GM04504 (cell line): ENCODE measurements at regions not wholly inside any gene's neighbourhood (a gene's known extent, or its start where the extent isn't known, plus 50 kb on each side); places are given as distances from the start of the nearest gene placed in this dataset.
"Not testable (repeated sequence)": the region's sequence is repeated elsewhere in the genome, so short reads cannot be mapped to it uniquely, and the experiment has no call there.

ENCODE experiments used
- DNase-seq: peaks from one replicate; pipeline ENCODE4 v3.0.0-alpha.2; 2012; ENCODE audit warnings: low read depth

- no peak for DNase-seq
These were observed 385.9 kb upstream of the CHD1 start for GRCh38 chr5:99314721-99315120.

- DNase-seq = no peak
These were observed 379.3 kb upstream of the CHD1 start for GRCh38 chr5:99308131-99308530.

GRCh38 chr5:99305045-99305580 is 376.3 kb upstream of the CHD1 start:
- no peak for DNase-seq

GRCh38 chr5:99285606-99286005 is 356.8 kb upstream of the CHD1 start:
- DNase-seq = no peak

GRCh38 chr5:99275128-99275527 is 346.3 kb upstream of the CHD1 start:
- DNase-seq = no peak

GRCh38 chr5:99272576-99272975 is 343.8 kb upstream of the CHD1 start:
- no peak for DNase-seq

- DNase-seq = no peak
These were observed 330.0 kb upstream of the CHD1 start for GRCh38 chr5:99258819-99259218.

- DNase-seq = no peak
These were observed 319.3 kb upstream of the CHD1 start for GRCh38 chr5:99248066-99248465.

- DNase-seq = no peak
These were observed 318.5 kb upstream of the CHD1 start for GRCh38 chr5:99247346-99247745.

GRCh38 chr5:99243111-99243510 is 314.3 kb upstream of the CHD1 start:
- DNase-seq = no peak

GRCh38 chr5:99239826-99240360 is 311.1 kb upstream of the CHD1 start:
- DNase-seq = no peak

- DNase-seq = no peak
These were observed 262.5 kb upstream of the CHD1 start for GRCh38 chr5:99191206-99191745.

GRCh38 chr5:99187611-99188010 is 258.8 kb upstream of the CHD1 start:
- no peak for DNase-seq

- DNase-seq = no peak
These were observed 250.4 kb upstream of the CHD1 start for GRCh38 chr5:99179206-99179605.

GRCh38 chr5:99177796-99178195 is 249.0 kb upstream of the CHD1 start:
- DNase-seq = no peak

- DNase-seq = no peak
These were observed 247.4 kb upstream of the CHD1 start for GRCh38 chr5:99176186-99176585.

GRCh38 chr5:99169309-99169708 is 240.5 kb upstream of the CHD1 start:
- no peak for DNase-seq

- not testable (repeated sequence) for DNase-seq
These were observed 232.7 kb upstream of the CHD1 start for GRCh38 chr5:99161538-99161937.

GRCh38 chr5:99156688-99157087 is 227.9 kb upstream of the CHD1 start:
- DNase-seq = no peak

GRCh38 chr5:99143283-99143795 is 214.5 kb upstream of the CHD1 start:
- not testable (repeated sequence) for DNase-seq

GRCh38 chr5:99141534-99142128 is 212.8 kb upstream of the CHD1 start:
- DNase-seq = no peak

GRCh38 chr5:99138911-99139310 is 210.1 kb upstream of the CHD1 start:
- DNase-seq = no peak

GRCh38 chr5:99133921-99134320 is 205.1 kb upstream of the CHD1 start:
- no peak for DNase-seq
